NB4 (cell line): ENCODE measurements at regions not wholly inside any gene's neighbourhood (a gene's known extent, or its start where the extent isn't known, plus 50 kb on each side); places are given as distances from the start of the nearest gene placed in this dataset.

Source experiments
- DNase-seq: peaks from one replicate; pipeline ENCODE4 v3.0.0; 2010; ENCODE audit warnings: low read depth
- H3K4me3 ChIP-seq: one replicate; pipeline ENCODE4 v1.5.1; 2011; ENCODE audit warnings: mild to moderate bottlenecking, low read depth, low read length, moderate library complexity
- MYC ChIP-seq: IDR thresholded peaks from 2 replicates; pipeline ENCODE4 v1.6.1; 2011; ENCODE audit warnings: low read depth, low read length
- POLR2A ChIP-seq: IDR thresholded peaks from 2 replicates; pipeline ENCODE4 v1.6.1; 2011; ENCODE audit warnings: mild to moderate bottlenecking; ENCODE audit not compliant: insufficient read length; ENCODE audit errors: extremely low read depth
- TF ChIP-seq, protein P1 (sequence below): IDR thresholded peaks from one replicate; pipeline ENCODE4 v1.5.1; 2012; ENCODE audit warnings: low read depth, low read length
- TF ChIP-seq, protein P2 (sequence below): IDR thresholded peaks from 2 replicates; pipeline ENCODE4 v1.6.1; 2011; ENCODE audit warnings: low read depth, low read length

DNA sequence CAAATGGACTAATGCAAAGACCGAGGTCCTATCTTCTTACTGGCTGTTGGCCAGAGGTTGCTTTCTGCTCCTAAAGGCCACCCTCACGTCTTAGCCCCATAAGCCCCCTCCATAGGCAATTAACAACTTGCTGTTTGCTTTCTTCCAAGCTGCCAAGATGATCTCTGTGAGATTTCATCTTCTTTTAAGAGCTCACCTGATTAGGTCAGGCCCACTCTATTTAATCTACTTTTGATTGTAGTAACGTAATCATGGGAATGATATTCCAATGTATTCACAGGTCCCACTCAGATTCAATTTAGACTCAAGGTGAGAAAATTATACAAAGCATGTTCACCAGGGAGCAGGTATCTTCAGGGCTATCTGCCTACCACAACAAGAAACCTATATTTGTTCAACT is 84.4 kb upstream of the RAD23B start:
- no peak overlapping the region for H3K4me3 ChIP-seq
- DNase-seq: no peak
- TF ChIP-seq, protein P1, sequence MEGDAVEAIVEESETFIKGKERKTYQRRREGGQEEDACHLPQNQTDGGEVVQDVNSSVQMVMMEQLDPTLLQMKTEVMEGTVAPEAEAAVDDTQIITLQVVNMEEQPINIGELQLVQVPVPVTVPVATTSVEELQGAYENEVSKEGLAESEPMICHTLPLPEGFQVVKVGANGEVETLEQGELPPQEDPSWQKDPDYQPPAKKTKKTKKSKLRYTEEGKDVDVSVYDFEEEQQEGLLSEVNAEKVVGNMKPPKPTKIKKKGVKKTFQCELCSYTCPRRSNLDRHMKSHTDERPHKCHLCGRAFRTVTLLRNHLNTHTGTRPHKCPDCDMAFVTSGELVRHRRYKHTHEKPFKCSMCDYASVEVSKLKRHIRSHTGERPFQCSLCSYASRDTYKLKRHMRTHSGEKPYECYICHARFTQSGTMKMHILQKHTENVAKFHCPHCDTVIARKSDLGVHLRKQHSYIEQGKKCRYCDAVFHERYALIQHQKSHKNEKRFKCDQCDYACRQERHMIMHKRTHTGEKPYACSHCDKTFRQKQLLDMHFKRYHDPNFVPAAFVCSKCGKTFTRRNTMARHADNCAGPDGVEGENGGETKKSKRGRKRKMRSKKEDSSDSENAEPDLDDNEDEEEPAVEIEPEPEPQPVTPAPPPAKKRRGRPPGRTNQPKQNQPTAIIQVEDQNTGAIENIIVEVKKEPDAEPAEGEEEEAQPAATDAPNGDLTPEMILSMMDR: no peak

DNA sequence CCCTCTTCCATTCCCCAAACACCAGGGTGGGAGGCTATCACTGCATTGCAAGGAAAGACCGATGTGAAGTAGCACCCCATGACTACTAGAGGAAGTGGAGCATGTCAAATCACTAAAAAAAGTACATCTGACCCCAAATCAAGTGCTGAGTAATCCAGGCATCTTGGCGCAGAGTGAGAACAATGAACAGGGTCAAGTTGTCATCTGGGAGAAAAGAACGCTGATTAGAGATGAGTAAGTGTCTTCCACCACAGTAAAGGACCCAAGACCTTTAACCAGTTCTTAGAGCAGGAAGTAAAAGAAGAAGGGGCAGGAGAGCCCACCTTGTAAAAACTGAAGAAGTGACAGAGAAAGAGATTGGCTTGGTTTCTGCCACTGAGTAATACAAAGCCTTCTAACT is 75.0 kb upstream of the RAD23B start:
- H3K4me3 ChIP-seq: no peak overlapping the region
- no peak for DNase-seq
- TF ChIP-seq, protein P2, sequence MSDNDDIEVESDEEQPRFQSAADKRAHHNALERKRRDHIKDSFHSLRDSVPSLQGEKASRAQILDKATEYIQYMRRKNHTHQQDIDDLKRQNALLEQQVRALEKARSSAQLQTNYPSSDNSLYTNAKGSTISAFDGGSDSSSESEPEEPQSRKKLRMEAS: no peak
- no peak for TF ChIP-seq POLR2A
- TF ChIP-seq, protein P1: no peak

DNA sequence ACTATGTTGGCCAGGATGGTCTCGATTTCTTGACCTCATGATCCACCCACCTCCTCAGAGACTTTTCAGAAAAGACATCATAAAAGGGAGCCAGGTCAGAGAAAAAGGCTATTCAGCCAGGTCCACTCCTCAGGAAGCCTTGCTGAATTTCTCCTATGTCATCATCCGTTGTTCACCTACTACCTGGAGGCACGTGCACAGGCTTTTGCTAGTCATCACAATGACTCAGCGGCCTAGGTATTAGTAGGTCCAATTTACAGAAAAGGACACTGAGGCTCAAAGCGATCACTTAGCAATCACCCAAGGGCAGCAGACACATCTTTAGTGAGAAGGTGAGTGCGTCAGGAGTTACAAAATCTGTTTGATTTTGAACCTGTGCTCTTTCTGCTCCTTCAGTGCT is 72.3 kb upstream of the RAD23B start:
- no peak overlapping the region for H3K4me3 ChIP-seq
- TF ChIP-seq POLR2A (no peak), MYC (no peak)
- TF ChIP-seq, protein P1: no peak
- TF ChIP-seq, protein P2: no peak
- DNase-seq: no peak

GRCh38 chr9:107211284-107211923 is 71.7 kb upstream of the RAD23B start:
- TF ChIP-seq, protein P2: no peak
- TF ChIP-seq POLR2A: no peak
- no peak for TF ChIP-seq MYC

GRCh38 chr9:107212613-107213012 is 70.5 kb upstream of the RAD23B start:
- no peak for TF ChIP-seq MYC
- no peak for TF ChIP-seq POLR2A
- TF ChIP-seq, protein P1: no peak
- TF ChIP-seq, protein P2: no peak
- no peak for DNase-seq
- H3K4me3 ChIP-seq: no peak overlapping the region

More at GRCh38 chr9:107211284-107211923, 71.7 kb upstream of the RAD23B start:
- H3K4me3 ChIP-seq: no peak overlapping the region
- no peak for DNase-seq

DNA sequence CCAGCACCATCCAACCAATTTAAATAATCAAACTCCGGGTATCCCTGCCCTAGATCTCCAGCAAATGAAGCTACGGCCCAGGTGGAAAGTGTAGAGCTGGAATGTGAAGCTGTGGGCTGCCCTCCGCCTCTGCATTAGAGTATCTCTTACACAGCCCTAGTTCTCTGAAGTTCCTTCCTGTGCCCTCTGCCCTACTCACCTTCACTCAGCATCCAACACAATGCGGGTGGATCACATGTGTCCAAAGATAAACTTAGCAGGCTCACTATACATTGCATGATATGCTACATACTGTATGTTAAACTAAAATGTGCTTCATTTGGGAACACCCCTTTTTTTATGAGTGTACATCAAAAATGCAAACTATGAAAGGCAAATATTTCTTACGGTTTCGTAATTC is 70.0 kb upstream of the RAD23B start:
- DNase-seq: no peak
- TF ChIP-seq POLR2A: no peak
- TF ChIP-seq, protein P1: no peak
- TF ChIP-seq MYC: no peak
- TF ChIP-seq, protein P2: no peak
- no peak overlapping the region for H3K4me3 ChIP-seq
